Suppressor macrophage (primary cell): ENCODE measurements at regions not wholly inside any gene's neighbourhood (a gene's known extent, or its start where the extent isn't known, plus 50 kb on each side); places are given as distances from the start of the nearest gene placed in this dataset.
A peak's percentile ranks its signal among the peaks of the same experiment; 100 is the strongest.

Experiments
- DNase-seq, 4 experiments: peaks; one replicate each; pipeline ENCODE4 v3.0.0-alpha.2; 2020 to 2022

DNA sequence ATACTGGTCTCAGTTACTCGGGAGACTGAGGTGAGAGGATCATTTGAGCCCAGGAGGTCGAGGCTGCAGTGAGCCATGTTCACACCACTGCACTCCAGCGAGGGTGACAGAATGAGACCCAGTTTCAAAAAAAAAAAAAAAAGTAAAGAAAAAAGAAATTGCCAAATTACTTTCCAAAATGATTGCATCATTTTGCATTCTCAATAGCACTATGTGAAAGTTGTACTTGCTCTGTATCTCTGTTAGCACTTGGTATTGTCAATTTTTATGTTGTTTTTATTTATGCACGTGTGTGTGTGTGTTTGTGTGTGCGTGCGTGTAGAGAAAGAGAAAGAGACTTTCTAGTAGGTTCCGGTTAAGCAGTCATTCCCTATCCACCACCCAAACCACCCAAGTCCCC, 328.4 kb downstream of the RAB3C start:
- DNase-seq, result no peak

DNA sequence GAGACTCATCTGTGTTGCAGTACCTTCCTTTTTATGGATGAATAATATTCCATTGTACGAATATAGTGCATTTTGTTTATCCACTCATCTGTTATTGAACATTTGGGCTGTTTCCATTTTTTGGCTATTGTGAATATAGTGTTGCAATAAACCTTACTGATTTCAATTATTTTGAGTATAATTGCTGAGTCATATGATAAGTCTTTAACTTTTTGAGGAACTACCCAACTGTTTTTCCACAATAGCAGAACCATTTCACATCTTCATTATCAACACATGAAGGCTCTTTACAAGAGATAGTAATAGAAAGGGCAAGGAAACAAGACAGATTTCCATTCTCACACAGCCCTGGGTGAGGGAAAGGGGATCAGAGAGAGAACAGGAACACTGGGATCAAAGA, 329.2 kb downstream of the RAB3C start:
- peak in 2 of 4 experiments; percentile 26 to 31 for DNase-seq

DNA sequence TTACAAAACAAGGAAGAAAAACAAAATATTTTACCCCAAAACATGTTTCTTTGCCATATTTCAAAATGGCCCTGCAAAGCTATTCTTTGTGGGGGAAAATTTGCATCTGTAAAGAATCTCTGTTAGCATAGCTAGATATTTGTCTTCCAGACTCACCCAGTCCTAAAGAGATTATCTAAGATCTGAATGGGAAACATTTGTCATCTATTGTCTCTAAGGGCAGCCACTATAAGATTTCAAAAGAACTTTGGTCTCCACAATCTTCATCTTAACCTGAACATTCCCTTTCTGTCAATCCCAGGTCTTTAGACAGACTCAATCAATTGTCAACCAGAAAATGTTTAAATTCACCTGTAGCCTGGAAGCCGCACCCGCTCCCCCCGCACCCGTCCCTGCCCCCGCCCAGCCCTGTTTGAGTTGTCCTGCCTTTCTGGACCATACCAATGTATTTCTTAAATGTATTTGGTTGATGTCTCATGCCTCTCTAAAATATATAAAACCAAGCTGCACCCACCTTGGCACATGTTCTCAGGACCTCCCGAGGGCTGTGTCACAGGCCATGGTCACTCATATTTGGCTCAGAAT, 330.6 kb downstream of the RAB3C start:
- DNase-seq, result no peak

DNA sequence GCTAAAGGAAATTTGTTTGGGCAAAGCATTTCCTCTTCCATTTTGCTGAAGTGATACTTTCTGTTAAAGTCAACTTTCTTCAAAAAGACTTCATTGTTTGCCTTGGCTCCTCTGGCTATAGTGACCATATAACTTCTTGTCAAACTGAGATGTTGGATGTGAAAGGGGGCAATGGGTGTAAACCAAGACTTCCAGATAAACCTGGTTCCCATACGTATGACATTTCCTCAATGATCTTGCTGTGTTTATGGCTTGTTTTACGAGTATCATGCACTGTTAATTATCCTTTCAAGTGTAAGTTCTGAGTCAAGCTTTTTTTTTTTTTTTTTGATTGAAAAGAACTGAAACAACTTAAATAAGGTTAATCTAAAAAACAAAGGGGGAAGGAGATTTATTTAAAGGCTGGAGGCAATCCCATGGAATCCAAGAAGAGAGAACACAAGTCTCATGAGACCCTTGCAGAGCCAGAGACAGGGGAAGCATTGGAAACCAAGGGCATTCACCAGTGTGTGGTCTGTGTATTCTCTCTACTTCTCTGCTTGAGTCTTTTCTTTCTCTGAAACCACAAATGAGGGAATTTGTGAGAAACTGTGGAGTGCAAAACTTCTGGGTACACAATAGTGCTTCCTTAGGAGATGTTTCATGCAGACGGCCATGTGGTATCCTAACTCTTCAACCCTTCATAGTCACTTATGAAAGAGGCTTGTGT, 335.3 kb downstream of the RAB3C start:
- DNase-seq, result no peak
